IMR-90 (cell line): ENCODE measurements at regions not wholly inside any gene's neighbourhood (a gene's known extent, or its start where the extent isn't known, plus 50 kb on each side); places are given as distances from the start of the nearest gene placed in this dataset.

Experiments used
- ATAC-seq: fragments of 200-7000 bp; cut with Tn5 transposase; 2 replicates; pipeline ENCODE4 v1.9.1; 2020; ENCODE audit warnings: low read depth, mild to moderate bottlenecking, moderate library complexity
- BruUV-seq: library from RNA; stranded (reverse); fragments of 400-500 nt; replicated peaks from 2 replicates; lab custom pipeline; 2021; lab: Mats Ljungman, UMichigan
- CTCF ChIA-PET: fragments of 300-600 bp; formaldehyde crosslinking; extraction: SDS; loops from one replicate; lab custom pipeline; 2021; ENCODE audit warnings: antibody characterized with exemption; lab: Yijun Ruan, JAX
- POLR2A ChIA-PET: fragments of 300-600 bp; sonication (Branson Sonifier 250); formaldehyde crosslinking; loops from one replicate; lab custom pipeline; 2022; ENCODE audit warnings: antibody characterized with exemption; ENCODE audit not compliant: unreplicated experiment; lab: Charles Lee
- DNase-seq: peaks from one replicate; pipeline ENCODE4 v3.0.0; 2013
- H2AFZ ChIP-seq: replicated peaks from 2 replicates; pipeline ENCODE3; 2013; ENCODE audit warnings: low read length, mild to moderate bottlenecking; ENCODE audit not compliant: poor library complexity
- H2AK5ac ChIP-seq: 2 replicates; pipeline ENCODE4 v1.6.1; 2013; ENCODE audit warnings: low read depth, low read length, inconsistent platforms
- H2AK9ac ChIP-seq: replicated peaks from 2 replicates; pipeline ENCODE3; 2013; ENCODE audit warnings: mild to moderate bottlenecking, low read depth, low read length, moderate library complexity; ENCODE audit not compliant: poor library complexity
- H2BK120ac ChIP-seq: 2 replicates; pipeline ENCODE4 v1.6.1; 2013; ENCODE audit warnings: low read depth, low read length, inconsistent platforms
- H2BK15ac ChIP-seq: 3 replicates; pipeline ENCODE4 v1.6.1; 2013; ENCODE audit warnings: low read depth, low read length, inconsistent platforms
- H2BK20ac ChIP-seq: 2 replicates; pipeline ENCODE4 v1.6.1; 2013; ENCODE audit warnings: low read depth, mild to moderate bottlenecking, inconsistent platforms, low read length, moderate library complexity
- H2BK5ac ChIP-seq: 2 replicates; pipeline ENCODE4 v1.6.1; 2013; ENCODE audit warnings: mild to moderate bottlenecking, low read depth, low read length, inconsistent platforms; ENCODE audit not compliant: poor library complexity, severe bottlenecking
- H3K14ac ChIP-seq: replicated peaks from 2 replicates; pipeline ENCODE4 v1.6.1; 2013; ENCODE audit warnings: low read depth, low read length, inconsistent platforms
- H3K18ac ChIP-seq: 2 replicates; pipeline ENCODE4 v1.6.1; 2013; ENCODE audit warnings: low read depth, low read length, control low read depth
- H3K23ac ChIP-seq: 2 replicates; pipeline ENCODE4 v1.6.1; 2013; ENCODE audit warnings: low read depth, low read length, inconsistent platforms
- H3K27ac ChIP-seq: 2 replicates; pipeline ENCODE4 v1.5.1; 2013; ENCODE audit warnings: mild to moderate bottlenecking, control low read depth, low read length; ENCODE audit not compliant: insufficient read depth
- H3K27me3 ChIP-seq: 2 replicates; pipeline ENCODE4 v1.6.1; 2013; ENCODE audit warnings: low read length; ENCODE audit not compliant: control insufficient read depth, insufficient read depth
- H3K36me3 ChIP-seq: 2 replicates; pipeline ENCODE4 v1.6.1; 2013; ENCODE audit warnings: low read length, mixed read lengths; ENCODE audit not compliant: control insufficient read depth, insufficient read depth
- H3K4ac ChIP-seq: 2 replicates; pipeline ENCODE4 v1.6.1; 2013; ENCODE audit warnings: low read depth, low read length, inconsistent platforms
- H3K4me1 ChIP-seq: 2 replicates; pipeline ENCODE4 v1.6.1; 2013; ENCODE audit warnings: low read length, mixed read lengths; ENCODE audit not compliant: control insufficient read depth, insufficient read depth
- H3K4me2 ChIP-seq: 2 replicates; pipeline ENCODE4 v1.6.1; 2013; ENCODE audit warnings: low read depth, mild to moderate bottlenecking, control low read depth, low read length, moderate library complexity
- H3K4me3 ChIP-seq: 2 replicates; pipeline ENCODE4 v1.5.1; 2013; ENCODE audit warnings: low read depth, mild to moderate bottlenecking, control low read depth, low read length, moderate library complexity; ENCODE audit not compliant: insufficient read depth
- H3K56ac ChIP-seq: 2 replicates; pipeline ENCODE4 v1.6.1; 2013; ENCODE audit warnings: low read length, inconsistent platforms; ENCODE audit not compliant: insufficient read depth; ENCODE audit errors: extremely low read depth
- H3K79me1 ChIP-seq, 2 experiments: 2 replicates each; pipeline ENCODE4 v1.6.1; 2013; ENCODE audit warnings: low read length in 2 of 2, inconsistent platforms in 1 of 2, low read depth in 1 of 2
- H3K9ac ChIP-seq: 2 replicates; pipeline ENCODE4 v1.6.1; 2013; ENCODE audit warnings: low read depth, low read length, control low read depth
- H3K9me1 ChIP-seq: 2 replicates; pipeline ENCODE4 v1.6.1; 2013; ENCODE audit warnings: low read length, inconsistent platforms; ENCODE audit not compliant: insufficient read depth
- H3K9me3 ChIP-seq: 2 replicates; pipeline ENCODE4 v1.6.1; 2013; ENCODE audit warnings: low read length; ENCODE audit not compliant: control insufficient read depth, insufficient read depth
- H4K20me1 ChIP-seq: 2 replicates; pipeline ENCODE4 v1.6.1; 2013; ENCODE audit warnings: low read length, inconsistent platforms; ENCODE audit not compliant: insufficient read depth
- H4K5ac ChIP-seq: 2 replicates; pipeline ENCODE4 v1.6.1; 2013; ENCODE audit warnings: mild to moderate bottlenecking, low read depth, low read length, control low read depth
- H4K8ac ChIP-seq, 2 experiments: 2 replicates each; pipeline ENCODE4 v1.6.1; 2013; ENCODE audit warnings: low read depth in 2 of 2, low read length in 2 of 2, control low read depth in 1 of 2, inconsistent platforms in 1 of 2
- H4K91ac ChIP-seq: 2 replicates; pipeline ENCODE4 v1.6.1; 2013; ENCODE audit warnings: low read depth, low read length, inconsistent platforms; ENCODE audit not compliant: insufficient read depth
- CHD1 ChIP-seq: IDR thresholded peaks from 2 replicates; pipeline ENCODE4 v1.6.1; 2012; ENCODE audit warnings: low read depth, low read length, improper control_type of control experiment
- WGBS, 2 experiments: methylation state at CpG; one replicate each; pipeline versions ENCODE4 v1.1.5 to v1.1.7; 2013; ENCODE audit warnings: missing lambda C conversion rate in 2 of 2; ENCODE audit not compliant: insufficient read length in 1 of 2; ENCODE audit errors: extremely low coverage in 2 of 2; 5-methylcytosine and 5-hydroxymethylcytosine counted together
- dilution Hi-C: fragments of 300-500 bp; cut with HindIII; formaldehyde crosslinking; loops from one replicate; pipeline ENCODE4 v1.14.3; 2018; ENCODE audit warnings: low sequenced_read_pairs; ENCODE audit not compliant: unreplicated experiment
- in situ Hi-C: fragments of 300-500 bp; cut with MboI; formaldehyde crosslinking; loops from 3 replicates; pipeline ENCODE4 v1.14.3; 2019; ENCODE audit warnings: low sequenced_read_pairs, inconsistent platforms, mixed read lengths
- intact Hi-C: fragments of 100-400 bp; cut with micrococcal nuclease; formaldehyde crosslinking; loops from 2 replicates; pipeline ENCODE4 v1.10.0; 2022

GRCh38 chr10:113415246-113415645, 137.6 kb upstream of the HABP2 start:
- no TSS peak for BruUV-seq
- no peak overlapping the region for H3K56ac ChIP-seq
- no peak overlapping the region for H3K9ac ChIP-seq
- H2BK5ac ChIP-seq: no peak overlapping the region
- no peak overlapping the region for H2AK9ac ChIP-seq
- H3K4me1 ChIP-seq: no peaks in the 10 kb centered on the region
- in situ Hi-C loops: no loop called here
- no peak for TF ChIP-seq CHD1
- H4K5ac ChIP-seq: no peak overlapping the region
- no peak overlapping the region for H3K4me2 ChIP-seq
- no peak overlapping the region for H2AK5ac ChIP-seq
- H3K27me3 ChIP-seq: no peaks in the 10 kb centered on the region
- CTCF ChIA-PET: no interaction called here
- no peaks in the 10 kb centered on the region for H3K9me3 ChIP-seq
- H3K36me3 ChIP-seq: no peaks in the 10 kb centered on the region
- H3K27ac ChIP-seq: no peak overlapping the region
- H2BK15ac ChIP-seq: no peak overlapping the region
- no peak for ATAC-seq
- no peak overlapping the region for H3K14ac ChIP-seq
- H3K23ac ChIP-seq: no peak overlapping the region
- no peaks in the 10 kb centered on the region for H4K20me1 ChIP-seq
- H3K9me1 ChIP-seq: no peaks in the 10 kb centered on the region
- POLR2A ChIA-PET: interaction anchor here (0.5 kb wide), 1 partner anchor 28 kb away, joined by 4 read pairs; no protein-coding TSS in a partner anchor
- no peak overlapping the region for H2BK20ac ChIP-seq
- WGBS, 2 experiments: no CpG with 5 or more reads among the region's 3 CpGs
- H3K4me3 ChIP-seq: no peak overlapping the region
- no peak overlapping the region for H3K18ac ChIP-seq
- intact Hi-C loops: no loop called here
- H3K79me1 ChIP-seq: no peaks in the 10 kb centered on the region
- DNase-seq: no peak
- H4K8ac ChIP-seq: no peak overlapping the region
- no peak overlapping the region for H2BK120ac ChIP-seq
- no peak overlapping the region for H4K91ac ChIP-seq
- no peak overlapping the region for H2AFZ ChIP-seq
- no peak overlapping the region for H3K4ac ChIP-seq
- dilution Hi-C loops: no loop called here
